SK-N-SH (cell line): ENCODE measurements at regions not wholly inside any gene's neighbourhood (a gene's known extent, or its start where the extent isn't known, plus 50 kb on each side); places are given as distances from the start of the nearest gene placed in this dataset.

Experiments used
- ELF1 ChIP-seq: IDR thresholded peaks from 2 replicates; pipeline ENCODE4 v1.4.0; 2012
- EP300 ChIP-seq, 2 experiments: IDR thresholded peaks; 2 replicates each; pipeline versions ENCODE4 v1.4.0 to v1.6.1; 2012; ENCODE audit warnings: borderline replicate concordance in 1 of 2, low read depth in 1 of 2, low read length in 1 of 2
- EZH2phosphoT487 ChIP-seq: fragments of 200-600 bp; sonication (generic); IDR thresholded peaks from 2 replicates; pipeline ENCODE4 v1.6.1; 2017; ENCODE audit warnings: low read depth, mixed run types, mild to moderate bottlenecking, antibody characterized with exemption, moderate library complexity, borderline replicate concordance
- FOSL2 ChIP-seq: IDR thresholded peaks from 2 replicates; pipeline ENCODE4 v1.4.0; 2012; ENCODE audit warnings: low read depth, mild to moderate bottlenecking, moderate library complexity, borderline replicate concordance
- FOXJ3 ChIP-seq: sonication (generic); formaldehyde crosslinking; IDR thresholded peaks from 2 replicates; pipeline ENCODE4 v1.5.1; 2020; ENCODE audit warnings: mild to moderate bottlenecking, missing genetic modification reagents
- GATA2 ChIP-seq: sonication (generic); formaldehyde crosslinking; IDR thresholded peaks from 2 replicates; pipeline ENCODE4 v1.5.0; 2020; ENCODE audit warnings: mild to moderate bottlenecking, missing genetic modification reagents
- POLR2AphosphoS5 ChIP-seq: IDR thresholded peaks from 2 replicates; pipeline ENCODE4 v1.6.1; 2012; ENCODE audit warnings: low read depth, low read length
- RAD21 ChIP-seq: IDR thresholded peaks from 2 replicates; pipeline ENCODE4 v1.6.1; 2012; ENCODE audit warnings: mild to moderate bottlenecking, low read length
- TF ChIP-seq, protein P1 (sequence below): fragments of 200-600 bp; sonication (generic); IDR thresholded peaks from 2 replicates; pipeline ENCODE4 v1.6.1; 2017; ENCODE audit warnings: antibody characterized with exemption, mild to moderate bottlenecking, moderate library complexity
- TF ChIP-seq, protein P2 (sequence below): fragments of 150-350 bp; IDR thresholded peaks from 2 replicates; pipeline ENCODE4 v1.6.1; 2016; ENCODE audit warnings: mild to moderate bottlenecking, low read depth, low read length
- TF ChIP-seq, protein P3 (sequence below): IDR thresholded peaks from 2 replicates; pipeline ENCODE4 v1.4.0; 2012; ENCODE audit warnings: low read depth
- TF ChIP-seq, protein P4 (sequence below): IDR thresholded peaks from 2 replicates; pipeline ENCODE4 v1.4.0; 2012; ENCODE audit warnings: low read depth, borderline replicate concordance

DNA sequence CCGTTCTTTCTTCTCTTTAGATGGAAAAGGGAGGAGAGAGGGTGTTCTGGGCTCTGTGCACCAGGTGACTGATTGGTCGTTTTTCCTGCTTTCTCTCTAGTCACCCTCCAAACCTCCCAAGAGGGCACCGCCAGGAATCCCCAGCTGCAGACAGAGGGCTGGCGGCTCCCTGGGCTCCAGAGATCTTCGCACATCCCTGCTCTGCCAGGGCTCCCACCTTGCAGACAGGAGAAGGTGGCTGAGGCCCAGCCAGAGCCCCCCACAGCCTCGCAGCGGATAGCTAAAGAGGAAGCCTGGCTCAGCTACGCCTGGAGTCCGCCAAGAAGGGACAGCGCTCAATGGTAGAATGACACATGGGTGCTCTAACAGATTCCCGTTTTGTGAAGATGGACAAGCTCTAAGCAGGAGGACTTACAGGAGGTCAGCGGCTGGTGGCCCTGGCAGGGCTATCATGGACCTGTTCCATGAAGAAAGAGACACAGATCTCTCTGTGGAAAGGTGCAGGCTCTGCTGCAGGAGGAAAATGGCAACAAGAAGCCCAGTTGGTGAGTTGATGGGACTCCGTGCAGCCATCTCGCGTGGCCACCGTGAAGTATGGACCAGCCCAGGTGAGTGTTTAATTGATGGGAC is 976.9 kb downstream of the BRD1 start:
- TF ChIP-seq GATA2 (CRISPR knock-in tag) (no peak), FOSL2 (no peak), EP300 (IDR thresholded peaks at IDR 0.05; ENCODE audit: borderline replicate concordance in 1 of 2, low read depth in 1 of 2, low read length in 1 of 2) (no peak), EZH2phosphoT487 (no peak), FOXJ3 (no peak), RAD21 (no peak), POLR2AphosphoS5 (no peak), ELF1 (no peak)
- TF ChIP-seq, protein P1, sequence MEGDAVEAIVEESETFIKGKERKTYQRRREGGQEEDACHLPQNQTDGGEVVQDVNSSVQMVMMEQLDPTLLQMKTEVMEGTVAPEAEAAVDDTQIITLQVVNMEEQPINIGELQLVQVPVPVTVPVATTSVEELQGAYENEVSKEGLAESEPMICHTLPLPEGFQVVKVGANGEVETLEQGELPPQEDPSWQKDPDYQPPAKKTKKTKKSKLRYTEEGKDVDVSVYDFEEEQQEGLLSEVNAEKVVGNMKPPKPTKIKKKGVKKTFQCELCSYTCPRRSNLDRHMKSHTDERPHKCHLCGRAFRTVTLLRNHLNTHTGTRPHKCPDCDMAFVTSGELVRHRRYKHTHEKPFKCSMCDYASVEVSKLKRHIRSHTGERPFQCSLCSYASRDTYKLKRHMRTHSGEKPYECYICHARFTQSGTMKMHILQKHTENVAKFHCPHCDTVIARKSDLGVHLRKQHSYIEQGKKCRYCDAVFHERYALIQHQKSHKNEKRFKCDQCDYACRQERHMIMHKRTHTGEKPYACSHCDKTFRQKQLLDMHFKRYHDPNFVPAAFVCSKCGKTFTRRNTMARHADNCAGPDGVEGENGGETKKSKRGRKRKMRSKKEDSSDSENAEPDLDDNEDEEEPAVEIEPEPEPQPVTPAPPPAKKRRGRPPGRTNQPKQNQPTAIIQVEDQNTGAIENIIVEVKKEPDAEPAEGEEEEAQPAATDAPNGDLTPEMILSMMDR, result no peak
- TF ChIP-seq, protein P2, sequence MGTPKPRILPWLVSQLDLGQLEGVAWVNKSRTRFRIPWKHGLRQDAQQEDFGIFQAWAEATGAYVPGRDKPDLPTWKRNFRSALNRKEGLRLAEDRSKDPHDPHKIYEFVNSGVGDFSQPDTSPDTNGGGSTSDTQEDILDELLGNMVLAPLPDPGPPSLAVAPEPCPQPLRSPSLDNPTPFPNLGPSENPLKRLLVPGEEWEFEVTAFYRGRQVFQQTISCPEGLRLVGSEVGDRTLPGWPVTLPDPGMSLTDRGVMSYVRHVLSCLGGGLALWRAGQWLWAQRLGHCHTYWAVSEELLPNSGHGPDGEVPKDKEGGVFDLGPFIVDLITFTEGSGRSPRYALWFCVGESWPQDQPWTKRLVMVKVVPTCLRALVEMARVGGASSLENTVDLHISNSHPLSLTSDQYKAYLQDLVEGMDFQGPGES, result no peak
- TF ChIP-seq, protein P3, sequence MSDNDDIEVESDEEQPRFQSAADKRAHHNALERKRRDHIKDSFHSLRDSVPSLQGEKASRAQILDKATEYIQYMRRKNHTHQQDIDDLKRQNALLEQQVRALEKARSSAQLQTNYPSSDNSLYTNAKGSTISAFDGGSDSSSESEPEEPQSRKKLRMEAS, result no peak
- TF ChIP-seq, protein P4, sequence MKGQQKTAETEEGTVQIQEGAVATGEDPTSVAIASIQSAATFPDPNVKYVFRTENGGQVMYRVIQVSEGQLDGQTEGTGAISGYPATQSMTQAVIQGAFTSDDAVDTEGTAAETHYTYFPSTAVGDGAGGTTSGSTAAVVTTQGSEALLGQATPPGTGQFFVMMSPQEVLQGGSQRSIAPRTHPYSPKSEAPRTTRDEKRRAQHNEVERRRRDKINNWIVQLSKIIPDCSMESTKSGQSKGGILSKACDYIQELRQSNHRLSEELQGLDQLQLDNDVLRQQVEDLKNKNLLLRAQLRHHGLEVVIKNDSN, result no peak
